ENCODE measurements at regions not wholly inside any gene's neighbourhood (a gene's known extent, or its start where the extent isn't known, plus 50 kb on each side); places are given as distances from the start of the nearest gene placed in this dataset.
"Not testable (repeated sequence)": the region's sequence is repeated elsewhere in the genome, so short reads cannot be mapped to it uniquely, and the experiment has no call there.

GRCh38 chr10:59460601-59461000 lies 98.3 kb upstream of the FAM13C start:
- no peak for DNase-seq (ENCODE audit: extremely low read depth, low read depth)

GRCh38 chr10:59456199-59456598 lies 93.8 kb upstream of the FAM13C start:
- no peak for DNase-seq (ENCODE audit: extremely low read depth, low read depth)

GRCh38 chr10:59454171-59454919 lies 92.0 kb upstream of the FAM13C start:
- no peak for DNase-seq (ENCODE audit: extremely low read depth, low read depth)

- no peak for DNase-seq (ENCODE audit: extremely low read depth, low read depth)
Observed at GRCh38 chr10:59448616-59449015, 86.3 kb upstream of the FAM13C start.

GRCh38 chr10:59435707-59436106 lies 73.4 kb upstream of the FAM13C start:
- no peak for DNase-seq (ENCODE audit: extremely low read depth, low read depth)

GRCh38 chr10:59434463-59435321 lies 72.3 kb upstream of the FAM13C start:
- DNase-seq (ENCODE audit: extremely low read depth, low read depth), result no peak

- no peak for DNase-seq (ENCODE audit: extremely low read depth, low read depth)
Observed at GRCh38 chr10:59433720-59434428, 71.5 kb upstream of the FAM13C start.

- no peak for DNase-seq (ENCODE audit: extremely low read depth, low read depth)
Observed at GRCh38 chr10:59432207-59432900, 70.0 kb upstream of the FAM13C start.

- not testable (repeated sequence) for DNase-seq (ENCODE audit: extremely low read depth, low read depth)
Observed at GRCh38 chr10:59413795-59414194, 51.4 kb upstream of the FAM13C start.

All from NCI-H460 (cell line).